ENCODE measurements at regions not wholly inside any gene's neighbourhood (a gene's known extent, or its start where the extent isn't known, plus 50 kb on each side); places are given as distances from the start of the nearest gene placed in this dataset.
"Not testable (repeated sequence)": the region's sequence is repeated elsewhere in the genome, so short reads cannot be mapped to it uniquely, and the experiment has no call there.

- no peak for DNase-seq
Measured at GRCh38 chr3:4225005-4225471, 78.1 kb upstream of the SETMAR start.

GRCh38 chr3:4228295-4228694 lies 74.9 kb upstream of the SETMAR start:
- DNase-seq = no peak

- peak in 2 of 3 donors; percentile 38 to 55 for DNase-seq
Measured at GRCh38 chr3:4231041-4231440, 72.1 kb upstream of the SETMAR start.

GRCh38 chr3:4232798-4233197 lies 70.4 kb upstream of the SETMAR start:
- peak in 1 of 3 donors; percentile 6 for DNase-seq

DNA sequence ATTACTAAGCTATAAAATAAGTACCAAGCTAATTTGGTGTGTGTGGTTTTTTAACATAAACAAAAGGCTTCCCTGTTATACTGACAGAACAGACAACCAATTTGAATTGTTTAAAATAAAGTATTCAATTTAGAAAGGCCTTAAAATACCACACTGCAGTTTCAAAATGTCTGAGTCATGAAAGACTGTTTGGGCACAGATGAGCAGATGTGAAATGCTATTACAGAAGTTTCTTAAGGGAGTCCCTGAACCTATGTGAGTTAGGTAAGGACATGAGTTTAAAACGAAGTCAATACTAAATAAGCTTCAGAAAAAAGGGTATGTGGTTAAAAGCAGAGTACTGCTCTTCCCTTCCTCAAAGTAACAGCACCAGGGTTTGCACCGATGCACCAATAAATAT lies 69.7 kb upstream of the SETMAR start:
- DNase-seq = peak in 1 of 3 donors; percentile 3

DNA sequence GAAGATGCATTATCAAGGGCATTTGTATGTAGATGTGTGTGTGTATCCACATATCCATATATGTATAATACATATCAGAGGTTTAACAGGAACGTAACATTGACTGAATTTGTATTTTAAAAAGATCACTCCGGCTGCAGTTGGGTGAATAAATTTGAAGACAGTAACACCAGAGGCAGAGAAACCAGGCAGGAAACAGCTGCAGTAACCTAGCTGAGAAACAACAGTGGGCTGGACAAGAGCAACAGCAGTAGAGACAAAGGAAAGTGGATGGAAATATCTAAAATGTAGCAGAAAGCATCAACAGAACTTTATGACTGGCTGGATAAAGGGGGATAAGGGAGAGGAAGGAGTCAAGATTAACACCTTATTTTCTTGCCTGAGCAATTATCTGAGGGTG lies 68.3 kb upstream of the SETMAR start:
- DNase-seq = no peak

DNA sequence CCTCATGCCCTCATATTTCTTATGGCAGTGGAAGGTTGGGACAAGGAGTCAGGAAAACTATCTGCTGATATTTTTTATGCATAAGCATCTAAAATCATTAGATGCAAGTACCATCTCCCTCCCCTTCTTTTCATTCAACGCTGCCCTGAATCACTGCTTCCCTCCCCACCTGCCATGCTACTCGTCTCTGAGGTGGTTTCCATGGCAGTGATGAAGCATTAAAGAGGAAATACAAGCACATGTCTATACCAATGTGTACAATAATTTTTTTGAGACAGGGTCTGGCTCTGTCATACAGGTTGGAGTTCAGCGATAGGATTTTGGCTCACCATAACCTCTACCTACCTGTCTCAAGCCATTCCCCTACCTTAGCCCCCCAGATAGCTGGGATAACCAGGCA lies 67.5 kb upstream of the SETMAR start:
- DNase-seq = no peak

GRCh38 chr3:4241595-4242170 lies 61.5 kb upstream of the SETMAR start:
- DNase-seq = no peak

- DNase-seq = no peak
Measured at GRCh38 chr3:4245671-4246070, 57.5 kb upstream of the SETMAR start.

DNA sequence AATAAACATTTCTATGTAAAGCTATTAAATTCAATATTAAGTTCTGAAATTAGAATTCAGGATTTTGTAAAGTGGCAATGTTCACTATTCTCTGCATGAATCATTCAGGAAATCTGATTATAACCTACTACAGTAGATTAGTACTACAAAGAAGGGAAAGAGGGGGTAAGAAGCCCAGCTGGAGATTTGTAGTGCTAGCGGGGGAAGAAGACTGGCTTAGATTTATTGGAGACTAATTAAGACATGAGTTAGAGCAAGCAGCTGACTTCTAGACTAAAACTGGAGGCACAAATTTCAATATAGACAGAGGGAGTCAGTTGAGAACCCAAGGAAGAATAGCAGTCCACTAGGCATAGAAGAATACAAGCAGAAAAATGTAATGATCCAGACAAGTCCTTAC lies 55.8 kb upstream of the SETMAR start:
- no peak for DNase-seq

- no peak for DNase-seq
Measured at GRCh38 chr3:4250064-4250463, 53.1 kb upstream of the SETMAR start.

DNA sequence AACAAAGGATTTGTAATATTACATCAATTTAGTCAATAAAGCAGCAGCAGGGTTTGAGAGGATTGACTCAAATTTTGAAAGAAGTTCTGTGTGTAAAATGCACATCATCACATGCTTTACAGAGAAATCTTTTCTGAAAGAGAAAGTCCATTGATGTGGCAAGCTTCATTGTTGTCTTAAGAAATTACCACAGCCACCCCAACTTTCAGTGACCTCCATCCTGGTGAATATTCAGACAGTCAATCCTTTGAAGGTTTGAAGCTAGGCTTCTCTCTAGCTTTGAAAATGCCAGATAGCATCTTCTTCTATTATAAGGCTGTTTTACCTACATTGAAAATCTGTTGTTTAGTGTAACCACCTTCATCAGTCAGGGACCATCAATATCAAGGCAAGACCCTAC lies 51.8 kb upstream of the SETMAR start:
- no peak for DNase-seq

DNA sequence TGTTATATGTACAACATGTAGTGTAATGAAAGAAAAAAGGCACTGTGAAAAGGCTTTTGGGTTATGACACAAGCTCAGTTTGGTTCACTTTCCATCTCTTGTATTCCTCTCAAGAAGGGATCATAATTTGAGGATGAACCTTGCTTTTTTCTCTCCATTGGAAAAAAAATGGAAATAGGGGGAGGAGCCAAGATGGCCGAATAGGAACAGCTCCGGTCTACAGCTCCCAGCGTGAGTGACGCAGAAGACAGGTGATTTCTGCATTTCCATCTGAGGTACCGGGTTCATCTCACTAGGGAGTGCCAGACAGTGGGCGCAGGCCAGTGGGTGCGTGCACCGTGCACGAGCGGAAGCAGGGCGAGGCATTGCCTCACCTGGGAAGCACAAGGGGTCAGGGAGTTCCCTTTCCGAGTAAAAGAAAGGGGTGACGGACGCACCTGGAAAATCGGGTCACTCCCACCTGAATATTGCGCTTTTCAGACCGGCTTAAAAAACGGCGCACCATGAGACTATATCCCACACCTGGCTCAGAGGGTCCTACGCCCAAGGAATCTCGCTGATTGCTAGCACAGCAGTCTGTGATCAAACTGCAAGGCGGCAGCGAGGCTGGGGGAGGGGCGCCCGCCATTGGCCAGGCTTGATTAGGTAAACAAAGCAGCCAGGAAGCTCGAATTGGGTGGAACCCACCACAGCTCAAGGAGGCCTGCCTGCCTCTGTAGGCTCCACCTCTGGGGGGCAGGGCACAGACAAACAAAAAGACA lies 49.9 kb upstream of the SETMAR start:
- not testable (repeated sequence) for DNase-seq

All from suppressor macrophage treated with lipopolysaccharide for 1 hour (primary cell).